ENCODE measurements at regions not wholly inside any gene's neighbourhood (a gene's known extent, or its start where the extent isn't known, plus 50 kb on each side); places are given as distances from the start of the nearest gene placed in this dataset.

DNA sequence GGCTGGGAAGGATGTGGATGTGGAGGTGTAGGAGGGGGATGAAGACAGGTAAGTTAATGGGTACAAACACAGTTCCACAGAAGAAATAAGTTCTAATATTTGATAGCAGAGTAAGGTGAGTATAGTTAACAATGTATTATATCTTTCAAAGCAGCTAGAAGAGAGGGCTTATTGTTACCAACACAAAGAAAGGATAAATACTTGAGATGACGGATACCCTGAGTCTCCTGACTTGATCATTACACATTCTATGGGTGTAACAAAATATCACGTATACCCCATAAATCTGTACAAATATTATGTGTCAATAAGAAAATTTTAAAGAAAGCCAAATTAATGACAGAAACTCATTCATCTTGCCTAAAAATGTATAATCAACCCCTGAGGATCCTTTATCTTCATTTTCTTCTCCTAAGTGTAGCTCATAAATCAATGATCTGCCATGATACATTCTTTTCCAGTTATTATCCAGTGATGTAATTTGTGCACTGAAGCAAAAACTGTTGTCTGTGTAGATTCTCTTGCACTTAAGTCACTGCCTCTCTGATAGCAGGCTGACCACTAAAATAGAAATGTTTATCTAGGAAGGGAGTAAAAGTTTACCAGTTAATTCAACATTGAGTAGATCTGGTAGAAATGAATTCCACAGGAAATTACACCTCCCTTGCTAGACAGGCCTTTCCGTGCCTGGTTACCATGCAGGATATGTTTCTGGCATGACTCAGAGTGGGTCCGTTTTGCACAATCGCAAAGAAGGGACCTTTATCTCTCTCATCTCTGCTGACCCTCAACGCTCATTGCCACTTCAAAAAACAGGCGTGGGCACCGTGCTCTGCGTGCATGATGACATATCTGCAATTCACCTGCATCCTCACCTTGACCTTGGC lies 249.7 kb upstream of the NCKAP5 start:
- peak overlapping the region; percentile 97 for H2BK5ac ChIP-seq (ENCODE audit: low read depth, low read length, poor library complexity, severe bottlenecking)
- intact Hi-C loops (cut with micrococcal nuclease) (no loop called here), in situ Hi-C loops (cut with MboI; ENCODE audit: low sequenced_read_pairs) (no loop called here), dilution Hi-C loops (cut with HindIII; ENCODE audit: low sequenced_read_pairs, unreplicated experiment) (no loop called here)
- peaks cover 0 to 40% of the 10 kb centered on the region in 2 experiments; a peak in 3 of 4 replicates for H3K79me1 ChIP-seq (ENCODE audit: low read depth in 1 of 2, low read length in 2 of 2)
- H4K5ac ChIP-seq (ENCODE audit: low read depth, low read length), result peak overlapping the region; percentile 88; the same call in 1 of the 2 replicates
- peak overlapping the region; percentile 99 for H2BK20ac ChIP-seq (ENCODE audit: low read depth, low read length)
- DNase-seq, result peak; percentile 99
- peaks cover 19% of the 10 kb centered on the region for H3K4me1 ChIP-seq (ENCODE audit: control insufficient read depth, insufficient read depth, low read length)
- H3K56ac ChIP-seq (ENCODE audit: extremely low read depth, insufficient read depth, low read length), result peak overlapping the region; percentile 88
- H4K91ac ChIP-seq (ENCODE audit: insufficient read depth, low read depth, low read length), result peak overlapping the region; percentile 97
- H3K9me1 ChIP-seq (ENCODE audit: insufficient read depth, low read length), result peaks cover 29% of the 10 kb centered on the region
- no peak overlapping the region for H3K4me3 ChIP-seq (ENCODE audit: insufficient read depth, low read depth, low read length)
- H4K20me1 ChIP-seq (ENCODE audit: insufficient read depth, low read length), result no peaks in the 10 kb centered on the region
- peak overlapping the region; percentile 95 for H3K23ac ChIP-seq (ENCODE audit: low read depth, low read length)
- H2AFZ ChIP-seq (replicated peaks; ENCODE audit: low read length, poor library complexity), result peak overlapping the region; percentile 9
- no peaks in the 10 kb centered on the region for H3K9me3 ChIP-seq (ENCODE audit: control insufficient read depth, insufficient read depth, low read length)
- no CpG with 5 or more reads among the region's 9 CpGs for WGBS, 2 experiments (ENCODE audit: extremely low coverage in 2 of 2, insufficient read length in 1 of 2)
- peak overlapping the region; percentile 98 for H3K18ac ChIP-seq (ENCODE audit: low read depth, low read length)
- H3K14ac ChIP-seq (replicated peaks; ENCODE audit: low read depth, low read length), result peak overlapping the region; percentile 92
- ChIA-PET CTCF (no interaction called here), POLR2A (ENCODE audit: unreplicated experiment) (interaction anchor here (1.6 kb wide), 1 partner anchor 577 kb away, joined by 4 read pairs; no protein-coding TSS in a partner anchor)
- H3K4me2 ChIP-seq (ENCODE audit: low read depth, low read length), result peak overlapping the region; percentile 29
- H2BK120ac ChIP-seq (ENCODE audit: low read depth, low read length), result peak overlapping the region; percentile 100
- H3K27ac ChIP-seq (ENCODE audit: insufficient read depth, low read length), result peak overlapping the region; percentile 69
- H3K36me3 ChIP-seq (ENCODE audit: control insufficient read depth, insufficient read depth, low read length), result no peaks in the 10 kb centered on the region
- H4K8ac ChIP-seq (ENCODE audit: low read depth in 2 of 2, low read length in 2 of 2), result peak overlapping the region; percentile 89 to 94
- H3K27me3 ChIP-seq (ENCODE audit: control insufficient read depth, insufficient read depth, low read length), result no peaks in the 10 kb centered on the region
- H2AK9ac ChIP-seq (replicated peaks; ENCODE audit: low read depth, low read length, poor library complexity), result peak overlapping the region; percentile 66
- peak; percentile 89 for ATAC-seq (ENCODE audit: low read depth)
- H2BK15ac ChIP-seq (ENCODE audit: low read depth, low read length), result peak overlapping the region; percentile 63; the same call in 2 of the 3 replicates
- H2AK5ac ChIP-seq (ENCODE audit: low read depth, low read length), result peak overlapping the region; percentile 98
- H3K9ac ChIP-seq (ENCODE audit: low read depth, low read length), result peak overlapping the region; percentile 15; the same call in 1 of the 2 replicates
- BruUV-seq (replicated peaks), result no TSS peak
- peak overlapping the region; percentile 98 for H3K4ac ChIP-seq (ENCODE audit: low read depth, low read length)
- TF ChIP-seq NFE2L2 (IDR thresholded peaks at IDR 0.05; ENCODE audit: low read depth, low read length), result no peak
- TF ChIP-seq, protein P1, sequence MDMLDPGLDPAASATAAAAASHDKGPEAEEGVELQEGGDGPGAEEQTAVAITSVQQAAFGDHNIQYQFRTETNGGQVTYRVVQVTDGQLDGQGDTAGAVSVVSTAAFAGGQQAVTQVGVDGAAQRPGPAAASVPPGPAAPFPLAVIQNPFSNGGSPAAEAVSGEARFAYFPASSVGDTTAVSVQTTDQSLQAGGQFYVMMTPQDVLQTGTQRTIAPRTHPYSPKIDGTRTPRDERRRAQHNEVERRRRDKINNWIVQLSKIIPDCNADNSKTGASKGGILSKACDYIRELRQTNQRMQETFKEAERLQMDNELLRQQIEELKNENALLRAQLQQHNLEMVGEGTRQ (IDR thresholded peaks at IDR 0.05; ENCODE audit: low read depth, low read length), result no peak
- TF ChIP-seq, protein P2, sequence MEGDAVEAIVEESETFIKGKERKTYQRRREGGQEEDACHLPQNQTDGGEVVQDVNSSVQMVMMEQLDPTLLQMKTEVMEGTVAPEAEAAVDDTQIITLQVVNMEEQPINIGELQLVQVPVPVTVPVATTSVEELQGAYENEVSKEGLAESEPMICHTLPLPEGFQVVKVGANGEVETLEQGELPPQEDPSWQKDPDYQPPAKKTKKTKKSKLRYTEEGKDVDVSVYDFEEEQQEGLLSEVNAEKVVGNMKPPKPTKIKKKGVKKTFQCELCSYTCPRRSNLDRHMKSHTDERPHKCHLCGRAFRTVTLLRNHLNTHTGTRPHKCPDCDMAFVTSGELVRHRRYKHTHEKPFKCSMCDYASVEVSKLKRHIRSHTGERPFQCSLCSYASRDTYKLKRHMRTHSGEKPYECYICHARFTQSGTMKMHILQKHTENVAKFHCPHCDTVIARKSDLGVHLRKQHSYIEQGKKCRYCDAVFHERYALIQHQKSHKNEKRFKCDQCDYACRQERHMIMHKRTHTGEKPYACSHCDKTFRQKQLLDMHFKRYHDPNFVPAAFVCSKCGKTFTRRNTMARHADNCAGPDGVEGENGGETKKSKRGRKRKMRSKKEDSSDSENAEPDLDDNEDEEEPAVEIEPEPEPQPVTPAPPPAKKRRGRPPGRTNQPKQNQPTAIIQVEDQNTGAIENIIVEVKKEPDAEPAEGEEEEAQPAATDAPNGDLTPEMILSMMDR (conservative IDR thresholded peaks at IDR 0.05; ENCODE audit: low read depth, low read length), result no peak
- TF ChIP-seq MAFK (IDR thresholded peaks at IDR 0.05; ENCODE audit: low read depth, low read length), result peak; percentile 74
- TF ChIP-seq FOS (IDR thresholded peaks at IDR 0.05; ENCODE audit: low read depth, low read length), result peak; percentile 93
- peak; percentile 72; the same call in 1 of the 2 replicates for TF ChIP-seq RFX5 (IDR thresholded peaks at IDR 0.05; ENCODE audit: low read depth, low read length)
- peak; percentile 99 for TF ChIP-seq CEBPB (IDR thresholded peaks at IDR 0.05; ENCODE audit: low read depth, low read length)
- TF ChIP-seq RCOR1 (IDR thresholded peaks at IDR 0.05; ENCODE audit: insufficient replicate concordance, low read length), result peak; percentile 35
- no peak for TF ChIP-seq MXI1 (IDR thresholded peaks at IDR 0.05; ENCODE audit: borderline replicate concordance, low read depth, low read length)
- 0 out of 2 replicates have a peak, but pooled peaks have one; percentile 40 for TF ChIP-seq CHD1 (IDR thresholded peaks at IDR 0.05; ENCODE audit: low read depth, low read length)
- peak; percentile 1; the same call in 1 of the 2 replicates for TF ChIP-seq RAD21 (IDR thresholded peaks at IDR 0.05; ENCODE audit: low read length)
- no peak for TF ChIP-seq POLR2A (IDR thresholded peaks at IDR 0.05; ENCODE audit: low read depth, low read length)
- TF ChIP-seq, protein P3, sequence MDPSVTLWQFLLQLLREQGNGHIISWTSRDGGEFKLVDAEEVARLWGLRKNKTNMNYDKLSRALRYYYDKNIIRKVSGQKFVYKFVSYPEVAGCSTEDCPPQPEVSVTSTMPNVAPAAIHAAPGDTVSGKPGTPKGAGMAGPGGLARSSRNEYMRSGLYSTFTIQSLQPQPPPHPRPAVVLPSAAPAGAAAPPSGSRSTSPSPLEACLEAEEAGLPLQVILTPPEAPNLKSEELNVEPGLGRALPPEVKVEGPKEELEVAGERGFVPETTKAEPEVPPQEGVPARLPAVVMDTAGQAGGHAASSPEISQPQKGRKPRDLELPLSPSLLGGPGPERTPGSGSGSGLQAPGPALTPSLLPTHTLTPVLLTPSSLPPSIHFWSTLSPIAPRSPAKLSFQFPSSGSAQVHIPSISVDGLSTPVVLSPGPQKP (IDR thresholded peaks at IDR 0.05; ENCODE audit: borderline replicate concordance, low read depth, low read length), result no peak
- 0 out of 2 replicates have a peak, but pooled peaks have one; percentile 37 for TF ChIP-seq MAZ (IDR thresholded peaks at IDR 0.05; ENCODE audit: borderline replicate concordance, low read depth, low read length)
